ENCODE measurements at regions not wholly inside any gene's neighbourhood (a gene's known extent, or its start where the extent isn't known, plus 50 kb on each side); places are given as distances from the start of the nearest gene placed in this dataset.

DNA sequence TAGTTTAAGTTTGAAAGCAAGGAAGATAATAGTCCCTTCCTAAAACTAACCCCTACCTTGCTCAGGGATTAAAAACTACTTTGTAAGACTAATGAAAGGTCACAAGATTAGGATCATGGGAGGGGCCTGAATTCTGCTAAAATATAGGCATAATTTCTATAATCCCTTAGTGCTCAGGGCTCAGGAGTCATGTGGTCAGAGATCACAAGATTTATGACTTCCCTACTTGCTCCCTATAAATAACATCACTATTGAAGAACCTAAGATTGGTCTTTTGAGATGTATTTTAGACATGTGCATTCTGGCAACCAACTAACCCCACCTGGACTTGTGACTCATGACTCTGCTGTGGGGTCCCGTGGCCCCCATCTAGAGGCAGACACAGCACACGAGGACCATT, 81.1 kb downstream of the STMND1 start:
- TF ChIP-seq, protein P1, sequence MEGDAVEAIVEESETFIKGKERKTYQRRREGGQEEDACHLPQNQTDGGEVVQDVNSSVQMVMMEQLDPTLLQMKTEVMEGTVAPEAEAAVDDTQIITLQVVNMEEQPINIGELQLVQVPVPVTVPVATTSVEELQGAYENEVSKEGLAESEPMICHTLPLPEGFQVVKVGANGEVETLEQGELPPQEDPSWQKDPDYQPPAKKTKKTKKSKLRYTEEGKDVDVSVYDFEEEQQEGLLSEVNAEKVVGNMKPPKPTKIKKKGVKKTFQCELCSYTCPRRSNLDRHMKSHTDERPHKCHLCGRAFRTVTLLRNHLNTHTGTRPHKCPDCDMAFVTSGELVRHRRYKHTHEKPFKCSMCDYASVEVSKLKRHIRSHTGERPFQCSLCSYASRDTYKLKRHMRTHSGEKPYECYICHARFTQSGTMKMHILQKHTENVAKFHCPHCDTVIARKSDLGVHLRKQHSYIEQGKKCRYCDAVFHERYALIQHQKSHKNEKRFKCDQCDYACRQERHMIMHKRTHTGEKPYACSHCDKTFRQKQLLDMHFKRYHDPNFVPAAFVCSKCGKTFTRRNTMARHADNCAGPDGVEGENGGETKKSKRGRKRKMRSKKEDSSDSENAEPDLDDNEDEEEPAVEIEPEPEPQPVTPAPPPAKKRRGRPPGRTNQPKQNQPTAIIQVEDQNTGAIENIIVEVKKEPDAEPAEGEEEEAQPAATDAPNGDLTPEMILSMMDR (IDR thresholded peaks at IDR 0.05; ENCODE audit: low read depth, low read length), result no peak
- TF ChIP-seq POLR2A (IDR thresholded peaks at IDR 0.05; ENCODE audit: extremely low read depth, insufficient read length) (no peak), MYC (IDR thresholded peaks at IDR 0.05; ENCODE audit: low read depth, low read length) (no peak)

All from NB4 (cell line).